ENCODE measurements at regions not wholly inside any gene's neighbourhood (a gene's known extent, or its start where the extent isn't known, plus 50 kb on each side); places are given as distances from the start of the nearest gene placed in this dataset.

DNA sequence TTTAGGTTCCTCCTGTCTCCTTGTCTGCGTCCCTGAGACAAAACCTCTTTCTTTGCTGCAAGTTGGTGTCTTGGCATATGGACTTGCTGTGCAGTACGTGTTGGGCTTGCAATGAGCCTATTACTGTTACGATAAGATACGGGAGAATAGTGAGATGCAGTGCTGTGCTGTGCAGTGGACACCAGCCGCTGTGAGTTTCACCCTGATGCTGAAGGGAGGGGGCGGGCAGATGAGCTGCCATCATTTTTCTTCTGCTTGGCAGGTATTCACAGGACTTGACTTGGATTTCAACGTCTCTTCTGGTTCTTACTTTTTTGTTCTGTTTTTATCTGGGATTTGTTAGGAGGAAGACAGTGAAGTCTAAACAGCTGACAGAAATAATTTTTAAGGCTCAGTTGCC lies 257.1 kb upstream of the PITRM1 start:
- DNase-seq (no peak), ATAC-seq (no peak)
- Histone ChIP-seq H3K4me3 (ENCODE audit: low read length) (no peak overlapping the region), H3K9me2 (replicated peaks; ENCODE audit: low read length) (no peaks in the 10 kb centered on the region), H3K9me3 (ENCODE audit: low read length) (no peaks in the 10 kb centered on the region), H3K4me2 (ENCODE audit: low read length) (no peak overlapping the region), H3K27ac (ENCODE audit: low read length) (no peak overlapping the region), H3K9ac (ENCODE audit: low read length) (no peak overlapping the region), H3F3A (ENCODE audit: low read length, unreplicated experiment) (no peaks in the 10 kb centered on the region), H3K27me3 (ENCODE audit: low read length) (no peaks in the 10 kb centered on the region), H4K20me1 (ENCODE audit: low read length) (no peaks in the 10 kb centered on the region), H3K4me1 (ENCODE audit: insufficient read depth, low read length) (peaks cover 30% of the 10 kb centered on the region), H2AFZ (ENCODE audit: low read length) (no peak overlapping the region), H3K36me3 (ENCODE audit: low read depth, low read length) (no peaks in the 10 kb centered on the region), H3K79me2 (ENCODE audit: low read length) (no peaks in the 10 kb centered on the region)
- intact Hi-C loops (cut with micrococcal nuclease): no loop called here
- BruUV-seq (replicated peaks): no TSS peak
- TF ChIP-seq EZH2 (IDR thresholded peaks at IDR 0.05; ENCODE audit: low read length, unreplicated experiment): no peak
- TF ChIP-seq CTCF (conservative IDR thresholded peaks at IDR 0.05; ENCODE audit: low read depth, low read length): no peak
- ChIA-PET POLR2A (ENCODE audit: unreplicated experiment) (no interaction called here), CTCF (no interaction called here)

GRCh38 chr10:3428826-3429225 lies 256.2 kb upstream of the PITRM1 start:
- no peaks in the 10 kb centered on the region for H3K79me2 ChIP-seq (ENCODE audit: low read length)
- DNase-seq: no peak
- ChIA-PET CTCF (no interaction called here), POLR2A (ENCODE audit: unreplicated experiment) (no interaction called here)
- intact Hi-C loops (cut with micrococcal nuclease): no loop called here
- H3K4me2 ChIP-seq (ENCODE audit: low read length): no peak overlapping the region
- H4K20me1 ChIP-seq (ENCODE audit: low read length): no peaks in the 10 kb centered on the region
- no peak for TF ChIP-seq EZH2phosphoT487 (IDR thresholded peaks at IDR 0.05; ENCODE audit: borderline replicate concordance, low read length)
- TF ChIP-seq EZH2 (IDR thresholded peaks at IDR 0.05; ENCODE audit: low read length, unreplicated experiment): no peak
- TF ChIP-seq CTCF (conservative IDR thresholded peaks at IDR 0.05; ENCODE audit: low read depth, low read length): no peak
- no peaks in the 10 kb centered on the region for H3K9me2 ChIP-seq (replicated peaks; ENCODE audit: low read length)
- H2AFZ ChIP-seq (ENCODE audit: low read length): no peak overlapping the region
- H3K4me1 ChIP-seq (ENCODE audit: insufficient read depth, low read length): peaks cover 38% of the 10 kb centered on the region
- no peaks in the 10 kb centered on the region for H3K27me3 ChIP-seq (ENCODE audit: low read length)
- no peak overlapping the region for H3K27ac ChIP-seq (ENCODE audit: low read length)
- no peak for ATAC-seq
- no TSS peak for BruUV-seq (replicated peaks)
- H3K9me3 ChIP-seq (ENCODE audit: low read length): no peaks in the 10 kb centered on the region
- no peaks in the 10 kb centered on the region for H3F3A ChIP-seq (ENCODE audit: low read length, unreplicated experiment)
- H3K9ac ChIP-seq (ENCODE audit: low read length): no peak overlapping the region
- H3K36me3 ChIP-seq (ENCODE audit: low read depth, low read length): no peaks in the 10 kb centered on the region
- no peak overlapping the region for H3K4me3 ChIP-seq (ENCODE audit: low read length)

DNA sequence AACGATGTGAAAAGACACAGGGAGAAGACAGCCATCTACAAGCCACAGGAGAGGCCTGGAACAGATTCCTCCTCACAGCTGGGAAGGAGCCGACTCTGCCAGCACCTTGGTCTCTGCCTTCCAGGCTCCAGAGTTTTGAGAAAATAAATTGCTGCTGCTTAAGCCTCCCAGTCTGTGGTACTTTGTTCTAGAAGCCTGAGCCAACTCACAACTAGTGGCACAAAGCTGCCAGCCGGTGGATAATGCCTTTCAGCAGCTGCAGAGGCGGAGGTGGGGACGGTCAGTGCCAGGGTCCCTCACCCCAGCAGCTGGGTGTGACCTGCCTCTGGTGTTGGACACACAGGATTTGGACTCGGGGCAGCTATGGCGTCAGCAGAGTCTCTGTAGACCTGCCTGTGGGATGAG lies 255.4 kb upstream of the PITRM1 start:
- no peak overlapping the region for H3K27ac ChIP-seq (ENCODE audit: low read length)
- no peak overlapping the region for H2AFZ ChIP-seq (ENCODE audit: low read length)
- H3K9ac ChIP-seq (ENCODE audit: low read length): no peak overlapping the region
- H3K4me1 ChIP-seq (ENCODE audit: insufficient read depth, low read length): peaks cover 40% of the 10 kb centered on the region
- DNase-seq (no peak), ATAC-seq (no peak)
- H4K20me1 ChIP-seq (ENCODE audit: low read length): no peaks in the 10 kb centered on the region
- H3K4me2 ChIP-seq (ENCODE audit: low read length): no peak overlapping the region
- H3K9me3 ChIP-seq (ENCODE audit: low read length): no peaks in the 10 kb centered on the region
- no peak overlapping the region for H3K4me3 ChIP-seq (ENCODE audit: low read length)
- no peaks in the 10 kb centered on the region for H3K79me2 ChIP-seq (ENCODE audit: low read length)
- no peaks in the 10 kb centered on the region for H3F3A ChIP-seq (ENCODE audit: low read length, unreplicated experiment)
- intact Hi-C loops (cut with micrococcal nuclease): loop anchor here (2.0 kb wide), 1 partner anchor 37 kb away; no protein-coding TSS in a partner anchor
- H3K36me3 ChIP-seq (ENCODE audit: low read depth, low read length): no peaks in the 10 kb centered on the region
- no peak for TF ChIP-seq EZH2 (IDR thresholded peaks at IDR 0.05; ENCODE audit: low read length, unreplicated experiment)
- TF ChIP-seq EZH2phosphoT487 (IDR thresholded peaks at IDR 0.05; ENCODE audit: borderline replicate concordance, low read length): no peak
- no peak for TF ChIP-seq CTCF (conservative IDR thresholded peaks at IDR 0.05; ENCODE audit: low read depth, low read length)
- H3K9me2 ChIP-seq (replicated peaks; ENCODE audit: low read length): no peaks in the 10 kb centered on the region
- ChIA-PET POLR2A (ENCODE audit: unreplicated experiment) (no interaction called here), CTCF (no interaction called here)
- no TSS peak for BruUV-seq (replicated peaks)
- no peaks in the 10 kb centered on the region for H3K27me3 ChIP-seq (ENCODE audit: low read length)

Data from PC-3 (cell line).